ENCODE measurements at regions not wholly inside any gene's neighbourhood (a gene's known extent, or its start where the extent isn't known, plus 50 kb on each side); places are given as distances from the start of the nearest gene placed in this dataset.

GRCh38 chr9:2477755-2478154, 143.8 kb upstream of the VLDLR start:
- TF ChIP-seq CTCF (IDR thresholded peaks at IDR 0.05) (no peak), POLR2A (IDR thresholded peaks at IDR 0.05) (no peak)

All from testis (tissue), 2 donors.